Stimulated activated CD4-positive, alpha-beta T cell treated with anti-CD3 and anti-CD28 coated beads, Interleukin-4, amount 100 ng/mL, for 24 hours (primary cell): ENCODE measurements at regions not wholly inside any gene's neighbourhood (a gene's known extent, or its start where the extent isn't known, plus 50 kb on each side); places are given as distances from the start of the nearest gene placed in this dataset.
A peak's percentile ranks its signal among the peaks of the same experiment; 100 is the strongest.

ENCODE experiments used
- DNase-seq: peaks from one replicate; pipeline ENCODE4 v3.0.0-alpha.2; 2020

GRCh38 chr2:43171789-43172188, 54.6 kb downstream of the ZFP36L2 start:
- DNase-seq = no peak

GRCh38 chr2:43170405-43171105, 55.9 kb downstream of the ZFP36L2 start:
- DNase-seq = no peak

GRCh38 chr2:43169987-43170386, 56.4 kb downstream of the ZFP36L2 start:
- peak; percentile 64 for DNase-seq

- DNase-seq = no peak
These were observed 57.1 kb downstream of the ZFP36L2 start for GRCh38 chr2:43169099-43169945.

- no peak for DNase-seq
These were observed 58.4 kb downstream of the ZFP36L2 start for GRCh38 chr2:43168016-43168369.

GRCh38 chr2:43165378-43166069, 60.9 kb downstream of the ZFP36L2 start:
- no peak for DNase-seq

- no peak for DNase-seq
These were observed 61.7 kb downstream of the ZFP36L2 start for GRCh38 chr2:43164686-43165085.

GRCh38 chr2:43163584-43164270, 62.7 kb downstream of the ZFP36L2 start:
- no peak for DNase-seq

GRCh38 chr2:43162511-43162776, 64.0 kb downstream of the ZFP36L2 start:
- no peak for DNase-seq

- no peak for DNase-seq
These were observed 64.5 kb downstream of the ZFP36L2 start for GRCh38 chr2:43161650-43162510.

- no peak for DNase-seq
These were observed 65.6 kb downstream of the ZFP36L2 start for GRCh38 chr2:43160778-43161177.

GRCh38 chr2:43159797-43160196, 66.6 kb downstream of the ZFP36L2 start:
- no peak for DNase-seq

- DNase-seq = peak; percentile 63
These were observed 68.0 kb downstream of the ZFP36L2 start for GRCh38 chr2:43158259-43158880.

- DNase-seq = no peak
These were observed 68.7 kb downstream of the ZFP36L2 start for GRCh38 chr2:43157506-43158246.

GRCh38 chr2:43155851-43156411, 70.5 kb downstream of the ZFP36L2 start:
- no peak for DNase-seq

- no peak for DNase-seq
These were observed 71.7 kb downstream of the ZFP36L2 start for GRCh38 chr2:43154685-43155084.

GRCh38 chr2:43152741-43153647, 73.4 kb downstream of the ZFP36L2 start:
- no peak for DNase-seq

GRCh38 chr2:43152186-43152585, 74.2 kb downstream of the ZFP36L2 start:
- no peak for DNase-seq

- DNase-seq = peak; percentile 66
These were observed 76.8 kb downstream of the ZFP36L2 start for GRCh38 chr2:43149482-43150107.
